ENCODE measurements at regions not wholly inside any gene's neighbourhood (a gene's known extent, or its start where the extent isn't known, plus 50 kb on each side); places are given as distances from the start of the nearest gene placed in this dataset.

DNA sequence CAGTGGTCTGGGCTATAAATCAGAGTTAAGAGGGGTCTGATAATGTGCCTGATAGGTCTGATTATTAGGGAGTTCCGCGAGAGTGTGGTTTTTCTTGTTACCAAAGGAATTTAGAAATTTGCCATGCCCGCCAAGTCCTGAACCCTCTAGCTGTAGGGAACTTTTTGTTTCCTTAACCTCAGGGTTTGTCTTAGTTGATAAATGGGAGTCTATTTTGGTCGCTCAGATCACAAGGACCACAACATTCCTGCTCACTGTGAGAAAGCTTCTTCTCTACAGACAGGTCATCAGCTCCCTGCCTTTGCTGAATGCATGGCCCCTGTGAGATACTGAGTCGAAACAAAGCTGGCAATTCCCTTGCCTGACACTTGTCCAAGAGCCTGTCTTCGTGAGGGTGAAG lies 497.8 kb downstream of the HS3ST4 start:
- no peak for DNase-seq

DNA sequence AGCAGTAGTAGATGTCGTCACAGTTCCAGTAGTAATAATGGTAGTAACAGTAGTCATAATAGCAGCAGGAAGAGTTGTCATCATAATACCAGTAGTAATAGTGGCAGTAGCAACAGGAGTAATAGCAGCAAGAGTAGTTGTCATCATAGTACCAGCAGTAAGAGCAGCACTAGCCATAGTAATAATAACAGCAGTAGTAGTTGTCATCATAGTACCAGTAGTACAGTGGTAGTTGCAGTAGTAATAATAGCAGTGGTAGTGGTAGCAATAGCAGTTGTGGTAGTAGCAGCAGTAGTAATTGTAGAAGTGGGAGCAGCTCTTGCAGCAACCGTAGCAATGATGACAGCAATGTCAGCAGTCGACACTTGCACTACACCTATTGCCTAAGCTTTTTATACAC lies 502.8 kb downstream of the HS3ST4 start:
- no peak for DNase-seq

DNA sequence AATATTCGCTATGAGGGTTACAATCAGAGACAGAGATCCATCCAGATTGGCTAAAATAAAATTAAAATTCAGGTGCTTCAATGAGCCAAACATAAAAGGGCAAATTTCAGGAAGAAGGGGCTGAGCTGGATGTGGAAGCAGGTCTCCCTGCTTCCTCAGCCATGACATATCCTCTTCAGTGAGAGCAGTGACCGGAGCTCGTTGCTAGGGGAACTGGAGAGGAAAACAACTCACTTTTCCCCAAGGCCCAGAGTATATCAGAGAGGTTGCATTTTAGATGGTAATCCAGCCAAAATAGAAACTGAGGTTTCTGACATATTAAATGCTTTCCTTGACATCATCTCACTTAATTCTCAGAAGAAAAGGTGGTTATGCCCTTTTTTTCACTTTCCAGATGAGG lies 503.5 kb downstream of the HS3ST4 start:
- no peak for DNase-seq

DNA sequence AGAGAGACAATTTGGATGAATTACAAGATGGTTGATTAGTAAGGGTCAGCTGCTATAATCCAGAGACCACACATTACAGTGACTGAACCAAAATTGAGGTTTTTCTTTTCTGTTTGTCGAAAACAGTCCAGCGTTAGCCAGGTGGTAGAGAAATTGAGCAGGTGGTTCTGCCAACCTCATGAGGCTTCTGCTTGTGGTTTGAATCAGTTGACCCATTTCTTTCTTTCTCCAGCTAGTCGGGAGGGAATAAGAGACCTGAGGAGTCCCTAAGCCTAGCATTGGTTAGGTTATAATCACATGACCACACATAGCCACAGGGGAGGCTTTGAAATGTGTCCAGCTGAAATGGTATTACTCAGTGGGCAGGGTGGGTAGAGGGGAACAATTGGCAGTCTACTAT lies 504.6 kb downstream of the HS3ST4 start:
- no peak for DNase-seq

DNA sequence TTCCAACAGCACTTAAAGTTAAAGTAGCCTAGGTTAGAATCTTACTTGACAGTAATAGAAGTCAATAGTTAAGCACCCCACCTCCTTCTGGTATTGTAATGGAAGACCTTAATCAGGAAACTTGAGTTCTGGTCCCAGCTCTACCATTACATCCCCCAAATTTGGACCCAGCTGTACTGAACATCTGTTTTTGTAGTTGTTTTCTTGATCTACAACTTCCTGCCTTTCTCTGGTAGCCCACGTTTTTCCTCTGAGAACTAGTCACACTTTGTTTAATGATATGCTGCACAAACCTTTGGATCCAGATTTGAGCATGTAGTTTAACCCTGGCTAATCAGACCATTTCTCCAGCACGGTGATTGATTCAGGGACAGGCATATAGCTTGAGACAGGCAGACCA lies 505.0 kb downstream of the HS3ST4 start:
- no peak for DNase-seq

DNA sequence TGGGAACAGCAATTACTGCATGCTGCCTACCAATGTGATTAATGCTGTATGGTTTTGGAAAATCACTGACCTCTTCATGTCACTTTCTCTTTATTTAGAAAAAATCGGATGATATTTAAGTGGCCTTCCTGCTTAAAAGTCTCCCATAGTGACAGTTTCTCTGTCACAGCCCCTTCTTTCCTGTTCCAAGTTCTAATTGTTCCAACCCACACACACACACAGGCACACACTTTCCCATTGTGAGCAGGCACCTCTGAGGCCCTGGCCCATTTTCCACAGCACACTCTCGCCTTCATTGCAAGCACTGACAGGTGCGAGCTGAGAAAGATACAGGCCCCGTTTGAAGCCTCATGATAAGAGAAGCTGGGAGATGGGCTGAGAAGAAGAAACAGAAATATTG lies 505.9 kb downstream of the HS3ST4 start:
- no peak for DNase-seq

DNA sequence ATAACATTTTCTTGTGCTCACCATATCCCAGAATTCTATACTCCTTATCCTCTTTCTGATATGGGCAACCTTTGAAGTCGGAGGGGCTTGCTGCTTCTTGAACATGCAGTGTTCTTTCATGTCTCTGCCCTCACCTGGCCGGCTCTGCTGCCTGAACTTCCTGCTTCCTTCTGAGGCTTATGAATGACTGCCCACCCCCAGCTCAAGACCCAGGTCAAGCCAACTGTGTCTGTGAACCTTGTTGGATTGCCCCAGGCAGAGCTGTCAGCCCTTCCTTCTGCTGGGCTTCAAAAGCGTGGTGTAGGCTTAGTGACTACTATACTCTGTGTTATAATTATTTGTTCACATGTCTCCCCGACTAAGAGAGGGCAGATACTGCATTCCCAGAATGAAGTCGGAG lies 506.5 kb downstream of the HS3ST4 start:
- DNase-seq: no peak

DNA sequence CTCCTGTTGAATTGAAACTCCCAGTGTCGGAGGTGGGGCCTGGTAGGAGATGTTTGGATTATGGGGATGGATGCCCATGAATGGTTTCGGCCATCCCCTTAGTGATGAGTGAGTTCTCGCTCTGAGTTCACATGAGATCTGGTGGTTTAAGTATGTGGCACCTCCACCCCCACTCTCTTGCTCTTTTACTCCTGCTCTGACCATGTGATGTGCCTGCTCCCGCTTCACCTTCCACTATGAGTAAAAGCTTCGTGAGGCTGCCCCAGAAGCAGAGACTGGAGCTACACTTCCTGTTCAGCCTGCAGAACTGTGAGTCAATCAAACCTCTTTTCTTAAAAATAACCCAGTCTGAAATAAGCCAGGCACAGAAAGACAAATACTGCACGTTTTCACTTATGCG lies 512.4 kb downstream of the HS3ST4 start:
- DNase-seq: no peak

DNA sequence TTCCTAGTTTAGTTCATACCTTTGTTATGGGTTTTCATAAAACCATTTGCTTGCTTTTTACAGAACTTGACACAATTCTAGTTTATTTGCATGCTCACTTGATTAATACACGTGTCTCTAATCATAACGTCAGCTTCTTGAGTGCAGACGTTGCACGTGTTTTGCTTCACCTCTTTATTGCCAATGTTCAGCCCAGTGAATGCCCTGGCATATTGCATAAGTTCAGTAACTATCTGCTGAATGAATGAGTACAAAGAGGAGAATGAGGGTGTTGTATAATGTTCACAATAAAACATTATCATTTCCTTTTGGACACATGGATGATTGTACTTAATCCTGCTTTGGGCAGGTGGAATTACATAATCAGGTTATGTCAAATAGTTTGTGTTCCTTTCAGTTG lies 519.8 kb downstream of the HS3ST4 start:
- no peak for DNase-seq

DNA sequence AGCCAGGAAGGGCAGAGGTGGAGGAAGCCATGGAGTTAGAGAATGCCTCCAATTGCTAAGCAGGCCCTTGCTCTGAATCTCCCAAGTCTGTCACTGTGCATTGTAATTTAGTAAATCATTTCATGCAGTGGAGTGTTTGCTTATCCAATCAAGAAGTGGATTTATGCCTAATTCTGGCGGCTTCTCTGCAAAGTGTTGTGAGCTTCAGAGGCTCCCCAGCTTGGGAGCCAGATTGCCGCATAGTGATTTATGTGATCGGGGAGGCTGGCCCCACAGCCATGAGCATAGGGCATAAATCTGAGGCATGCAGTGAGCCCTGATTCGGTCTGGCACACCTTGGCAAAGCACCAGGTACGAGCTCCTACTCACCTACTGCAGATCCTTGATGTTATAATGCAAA lies 520.8 kb downstream of the HS3ST4 start:
- DNase-seq: no peak

DNA sequence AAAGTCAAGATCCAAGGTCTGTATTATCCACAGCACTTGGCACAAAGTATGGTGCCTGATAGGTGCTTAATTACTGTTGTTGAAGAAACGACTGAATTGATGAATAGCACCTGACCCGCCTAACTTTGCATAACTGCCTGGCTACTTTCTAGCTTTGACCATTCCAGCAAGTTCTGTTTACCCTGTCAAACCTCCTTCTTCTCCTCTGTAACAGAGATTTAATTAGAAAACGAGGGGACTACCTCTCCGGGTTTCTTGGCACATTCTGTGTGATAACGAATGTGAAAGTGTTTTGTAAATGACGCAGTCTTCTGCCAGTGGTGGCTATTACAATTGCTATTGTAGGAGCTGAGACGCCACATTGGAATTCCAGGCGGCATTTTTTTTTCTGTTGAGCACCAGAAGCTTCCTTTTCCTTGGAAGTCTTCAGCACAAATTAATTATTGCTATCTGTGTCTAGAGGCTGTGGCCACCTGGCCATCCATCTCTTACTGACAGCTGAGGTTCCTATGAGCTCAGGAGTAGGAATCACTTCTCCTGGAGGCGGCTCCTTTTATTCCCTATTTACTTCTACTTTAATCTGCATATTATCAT lies 522.9 kb downstream of the HS3ST4 start:
- DNase-seq: no peak

DNA sequence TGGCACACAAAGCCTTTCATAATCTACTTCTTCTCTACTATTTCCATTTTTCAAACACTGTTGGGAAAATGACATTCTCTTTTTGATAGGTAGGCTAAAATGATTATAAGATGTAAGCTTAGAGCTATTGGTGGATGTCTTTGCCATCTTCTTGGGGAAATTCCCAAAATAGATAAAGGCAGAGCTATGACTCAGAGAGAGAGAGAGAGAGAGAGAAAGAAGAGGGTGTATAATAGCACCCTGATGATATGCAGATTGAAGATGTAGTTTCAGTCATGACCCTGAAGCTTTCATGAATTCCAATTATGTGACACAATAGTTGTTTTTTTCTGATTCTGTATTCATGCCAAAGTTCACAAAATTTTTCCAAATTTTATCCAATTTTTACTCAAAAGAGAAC lies 529.1 kb downstream of the HS3ST4 start:
- no peak for DNase-seq

DNA sequence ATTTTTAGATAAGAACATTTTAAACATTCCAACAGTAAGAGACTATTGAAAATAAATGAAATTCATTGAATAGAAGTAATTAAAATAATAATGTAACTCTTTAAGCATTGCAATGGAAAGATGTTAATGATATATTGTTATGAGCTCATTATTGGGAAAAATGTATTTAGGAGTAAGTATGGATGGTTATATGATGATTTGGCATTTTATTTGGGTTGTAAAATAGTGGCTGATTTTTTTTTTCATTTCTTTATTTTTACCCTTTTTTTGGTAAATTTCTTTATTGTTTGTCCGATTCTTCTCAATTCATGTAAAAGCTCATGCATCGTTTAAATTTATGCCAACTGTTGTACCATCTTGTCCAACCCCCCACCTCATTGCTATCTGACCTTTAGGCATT lies 539.9 kb downstream of the HS3ST4 start:
- no peak for DNase-seq

DNA sequence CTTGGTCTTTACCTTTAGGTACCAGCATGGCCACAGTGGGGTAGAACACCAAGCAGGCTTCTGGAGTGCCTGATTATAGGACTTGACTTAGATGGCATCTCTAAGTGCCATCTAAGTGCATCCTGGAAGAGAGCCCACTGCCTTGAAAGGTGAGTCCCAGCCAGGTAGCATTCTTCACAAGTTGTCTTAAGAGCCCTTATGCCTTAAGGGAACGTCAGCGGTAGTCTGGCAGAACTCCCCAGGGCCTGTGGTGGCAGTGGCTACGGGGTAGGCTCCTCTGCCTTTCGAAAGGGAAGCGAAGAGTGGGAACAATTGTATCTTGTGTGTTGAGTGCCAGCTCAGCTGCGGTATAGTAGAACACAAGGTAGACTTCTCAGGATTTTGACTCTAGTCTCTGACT lies 549.0 kb downstream of the HS3ST4 start:
- no peak for DNase-seq

DNA sequence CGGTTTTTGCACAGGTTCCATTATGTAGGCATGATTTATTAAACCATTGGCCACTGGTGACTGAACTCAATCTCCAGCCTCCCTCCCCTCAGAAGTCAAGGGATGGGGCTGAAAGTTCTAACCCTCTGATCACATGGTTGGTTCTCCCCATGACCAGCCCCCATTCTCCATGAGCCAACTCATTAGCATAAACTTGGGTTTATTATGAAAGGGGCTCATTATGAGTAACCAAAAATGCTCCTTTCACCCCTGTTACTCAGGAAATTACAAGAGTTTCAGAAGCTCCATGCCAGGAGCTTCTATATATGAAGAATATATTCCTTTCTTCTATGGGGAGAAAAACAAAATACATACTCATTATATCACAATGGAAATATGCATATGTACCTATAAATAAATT lies 555.3 kb downstream of the HS3ST4 start:
- DNase-seq: no peak

DNA sequence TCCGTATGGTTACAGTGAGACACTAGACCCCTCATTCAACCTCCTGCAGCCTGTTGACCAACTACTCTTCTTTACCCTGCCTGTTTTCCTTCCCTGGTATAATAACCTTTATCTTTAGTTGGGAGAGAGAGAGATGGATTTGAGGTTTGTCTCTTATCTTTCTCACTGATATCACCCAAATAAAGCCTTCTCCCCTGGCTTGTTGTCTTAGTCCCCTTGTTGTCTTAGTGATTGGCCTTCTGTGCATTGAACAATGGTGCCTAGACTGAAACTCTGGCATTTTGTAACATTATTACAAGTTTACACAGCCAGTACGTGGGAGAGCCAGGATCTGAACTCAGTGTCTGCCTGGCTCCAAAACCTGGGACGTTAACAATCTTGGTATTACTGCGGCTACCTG lies 560.8 kb downstream of the HS3ST4 start:
- no peak for DNase-seq

DNA sequence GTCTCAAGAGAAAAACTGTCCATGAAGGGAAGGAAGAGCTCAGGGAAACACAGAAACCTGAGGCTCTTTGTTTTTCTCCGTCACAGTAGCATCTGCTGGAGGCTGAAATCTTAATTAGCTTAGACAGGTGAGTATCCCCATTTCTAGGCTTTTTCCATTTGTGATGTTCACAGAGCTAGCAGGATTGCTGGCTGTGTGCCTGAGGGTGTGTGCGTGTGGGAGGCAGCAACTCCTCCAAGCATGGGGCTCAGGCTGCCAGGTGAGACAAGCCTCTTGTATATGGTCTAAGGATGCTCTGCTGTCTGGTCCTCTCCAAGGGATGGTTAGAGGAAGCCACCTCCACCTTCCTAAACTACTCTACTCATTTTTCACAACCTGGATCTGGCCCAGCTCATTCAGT lies 569.9 kb downstream of the HS3ST4 start:
- no peak for DNase-seq

DNA sequence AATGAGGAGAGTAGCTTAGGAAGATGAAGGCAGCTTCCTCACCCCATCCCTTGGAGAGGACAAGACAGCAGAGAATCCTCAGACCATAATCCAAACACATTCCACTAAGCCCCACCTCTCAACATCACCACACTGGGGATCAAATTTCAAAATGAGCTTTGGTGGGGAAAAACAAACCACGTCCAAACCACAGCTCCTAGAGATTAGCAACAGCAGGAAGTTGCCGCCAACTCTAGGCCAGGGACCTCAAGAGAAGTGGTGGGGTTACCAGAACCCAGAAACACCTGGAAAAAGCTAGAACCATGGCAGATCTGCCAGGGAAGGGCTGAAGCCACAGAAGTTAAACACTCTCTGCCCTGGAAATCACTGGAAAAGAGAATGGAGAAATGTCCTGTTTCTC lies 571.6 kb downstream of the HS3ST4 start:
- DNase-seq: no peak

DNA sequence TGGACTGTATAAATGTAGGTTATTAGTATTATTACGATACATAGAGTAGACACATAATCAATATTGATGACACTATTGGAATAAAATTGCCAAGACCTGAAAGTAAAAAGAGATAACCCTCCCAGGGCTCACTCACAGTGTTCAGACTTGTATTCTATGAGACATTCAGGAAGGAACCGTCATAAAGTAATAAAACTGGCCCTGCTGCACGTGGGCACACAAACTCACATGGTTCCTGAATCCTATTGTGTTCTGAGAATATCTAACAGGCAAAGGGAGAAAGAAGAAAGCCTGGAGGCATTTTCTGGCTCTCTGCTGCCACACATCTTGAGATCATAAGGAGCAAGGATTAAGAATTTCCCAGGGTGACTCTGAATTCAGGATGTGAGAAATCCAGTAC lies 575.9 kb downstream of the HS3ST4 start:
- DNase-seq: no peak

DNA sequence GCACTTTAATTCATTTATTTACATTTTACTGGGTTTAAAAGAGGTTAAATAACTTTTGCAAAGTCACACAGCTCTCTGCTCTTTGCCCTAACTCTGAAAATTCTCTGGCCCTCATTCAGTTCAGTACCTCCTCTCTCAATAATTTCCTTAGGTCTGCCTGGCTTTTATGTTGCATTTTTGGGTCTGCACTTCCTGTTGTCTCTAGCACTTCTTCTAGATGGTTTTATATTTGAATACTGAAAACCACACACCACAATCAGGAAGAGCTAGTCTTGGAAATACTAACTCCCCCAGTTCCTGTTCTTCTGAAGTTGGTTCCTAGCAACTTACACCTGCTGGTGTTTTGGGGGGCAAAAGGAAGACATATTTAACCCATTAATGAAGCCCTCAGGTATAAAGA lies 577.9 kb downstream of the HS3ST4 start:
- no peak for DNase-seq

DNA sequence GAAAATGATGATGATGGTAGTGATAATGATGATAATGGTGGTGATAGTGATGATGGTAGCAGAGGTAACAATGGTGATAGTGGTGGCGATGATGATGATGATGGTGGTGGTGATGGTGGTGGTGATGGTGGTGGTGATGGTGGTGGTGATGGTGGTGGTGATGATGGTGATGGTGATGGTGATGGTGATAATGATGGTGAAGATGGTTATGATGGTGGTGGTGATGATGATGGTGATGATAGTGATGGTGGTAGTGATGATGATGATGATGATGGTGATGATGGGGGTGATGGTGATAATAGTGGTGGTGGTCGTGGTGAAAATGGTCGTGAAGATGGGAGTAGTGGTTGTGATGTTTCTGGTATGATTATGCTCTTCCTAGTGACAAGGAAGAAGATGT lies 581.8 kb downstream of the HS3ST4 start:
- DNase-seq: no peak

DNA sequence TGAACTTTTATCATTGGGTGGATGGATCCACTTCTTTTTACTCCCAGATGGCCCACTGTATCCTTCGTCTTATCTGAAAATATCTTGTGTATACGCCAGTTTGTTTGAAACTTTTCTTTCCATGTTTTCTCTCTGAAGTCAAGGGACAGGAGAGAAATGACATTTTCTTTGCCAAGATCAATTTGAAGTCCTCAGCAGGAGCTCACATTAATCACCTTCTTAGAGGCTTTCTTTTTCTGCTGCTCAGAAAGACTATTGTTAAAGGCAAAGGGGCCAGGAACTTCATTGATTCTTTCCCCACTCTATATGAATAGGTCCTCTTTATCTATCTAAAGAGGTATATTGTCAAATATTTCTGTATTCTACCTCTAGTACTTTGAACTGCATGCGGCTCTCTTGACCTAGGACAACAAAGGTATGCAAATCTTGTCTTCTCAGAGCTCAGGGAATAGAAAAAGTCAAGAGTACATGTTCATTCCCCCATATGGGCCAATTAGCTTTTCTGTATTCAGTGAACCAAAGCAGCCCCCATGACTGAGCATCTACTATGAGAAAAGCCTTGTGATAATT lies 583.3 kb downstream of the HS3ST4 start:
- no peak for DNase-seq

DNA sequence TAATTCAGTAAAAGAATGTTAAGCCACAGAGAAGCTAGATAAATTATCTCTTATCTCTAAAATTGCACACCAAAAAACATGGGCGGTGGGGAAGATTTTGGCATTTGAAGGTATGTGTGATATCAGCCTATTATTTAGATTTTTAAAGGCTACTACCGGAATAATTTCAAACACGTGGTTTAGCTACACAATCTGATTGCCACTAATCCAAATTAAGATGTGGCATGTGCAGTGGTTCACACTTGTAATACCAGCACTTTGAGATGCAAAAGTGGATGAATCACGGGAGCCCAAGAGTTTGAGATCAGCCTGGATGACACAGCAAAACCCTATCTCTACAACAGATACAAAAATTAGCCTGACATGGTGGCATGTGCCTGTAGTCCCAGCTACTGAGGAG lies 584.5 kb downstream of the HS3ST4 start:
- no peak for DNase-seq

DNA sequence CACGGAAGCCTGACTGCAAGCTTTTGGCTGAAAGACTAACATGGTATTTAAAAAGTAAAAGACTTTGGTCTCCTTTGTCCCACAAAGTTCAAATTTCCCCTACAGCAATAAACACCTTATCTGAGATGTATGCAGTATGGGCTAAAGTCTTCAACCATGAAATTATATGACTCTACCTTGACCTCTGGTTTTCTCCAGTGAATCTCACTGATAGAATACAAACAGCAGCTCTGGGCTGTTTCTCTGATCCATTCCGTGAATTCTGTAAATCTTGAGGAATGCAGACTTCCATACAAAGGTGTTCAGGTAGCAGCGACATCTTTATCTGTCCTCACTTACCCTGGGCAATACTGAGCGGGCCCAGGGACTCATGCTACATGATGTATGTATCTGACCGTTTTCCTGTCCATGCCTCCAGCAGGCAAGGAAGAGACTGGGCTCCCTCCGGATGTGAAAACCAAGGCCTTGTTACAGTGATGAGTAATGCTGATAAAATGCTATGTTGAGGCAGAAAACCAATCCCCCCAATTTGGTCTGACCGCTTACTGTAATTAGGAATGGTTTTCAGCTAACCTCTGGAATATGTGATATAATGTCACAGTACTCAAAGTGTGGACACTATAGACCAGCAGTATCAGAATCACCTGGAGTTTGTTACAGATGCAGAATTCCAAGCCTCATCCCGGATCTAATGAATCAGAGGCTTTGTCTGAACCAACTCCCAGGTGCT lies 589.8 kb downstream of the HS3ST4 start:
- no peak for DNase-seq
